Nephron progenitor cell (in vitro differentiated cells): ENCODE measurements at regions not wholly inside any gene's neighbourhood (a gene's known extent, or its start where the extent isn't known, plus 50 kb on each side); places are given as distances from the start of the nearest gene placed in this dataset.

Experiments
- DNase-seq: peaks from one replicate; pipeline ENCODE4 v3.0.0; 2021
- H3K27ac Mint-ChIP-seq: 2 replicates; pipeline ENCODE4 v1.8.0; 2021; ENCODE audit warnings: mild to moderate bottlenecking, moderate library complexity, mixed read lengths
- H3K27me3 Mint-ChIP-seq: 2 replicates; pipeline ENCODE4 v1.8.0; 2021; ENCODE audit warnings: mild to moderate bottlenecking, low read depth, mixed read lengths; ENCODE audit not compliant: poor library complexity
- H3K36me3 Mint-ChIP-seq: 2 replicates; pipeline ENCODE4 v1.8.0; 2021; ENCODE audit warnings: low read depth, mixed read lengths
- H3K4me1 Mint-ChIP-seq: 2 replicates; pipeline ENCODE4 v1.8.0; 2021; ENCODE audit warnings: mixed read lengths
- H3K4me3 Mint-ChIP-seq: 2 replicates; pipeline ENCODE4 v1.8.0; 2021; ENCODE audit warnings: mild to moderate bottlenecking, moderate library complexity, mixed read lengths
- H3K9me3 Mint-ChIP-seq: 2 replicates; pipeline ENCODE4 v1.8.0; 2021; ENCODE audit warnings: mild to moderate bottlenecking, moderate library complexity, mixed read lengths
- TF ChIP-seq, protein P1 (sequence below): fragments of 200-600 bp; sonication (generic); IDR thresholded peaks from 2 replicates; pipeline ENCODE4 v1.5.0; 2021; ENCODE audit warnings: antibody characterized with exemption

DNA sequence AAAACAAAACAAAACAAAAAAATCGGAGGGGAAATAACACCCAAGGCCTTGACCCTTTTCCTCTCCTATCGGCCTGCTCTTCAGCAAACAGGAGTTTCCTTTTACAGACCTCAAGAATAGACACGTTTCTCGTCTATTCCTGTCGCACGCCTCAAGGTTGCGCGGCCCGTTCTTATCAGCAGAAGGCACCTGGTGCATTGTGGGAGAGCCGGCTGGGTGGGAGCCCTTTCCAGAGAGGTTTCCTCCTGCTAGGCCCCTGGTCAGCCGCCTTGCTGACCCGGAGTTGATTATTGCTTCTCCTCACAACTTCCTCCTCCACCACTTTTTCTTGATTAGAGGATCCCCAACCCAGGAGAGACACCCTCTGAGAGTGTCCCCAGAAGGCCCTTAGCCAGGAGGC is 497.3 kb downstream of the MIAT start:
- H3K27me3 Mint-ChIP-seq = peaks cover 49% of the 10 kb centered on the region
- no peaks in the 10 kb centered on the region for H3K36me3 Mint-ChIP-seq
- peaks cover 18% of the 10 kb centered on the region for H3K9me3 Mint-ChIP-seq
- no peak overlapping the region for H3K4me3 Mint-ChIP-seq
- H3K27ac Mint-ChIP-seq = no peak overlapping the region
- TF ChIP-seq, protein P1, sequence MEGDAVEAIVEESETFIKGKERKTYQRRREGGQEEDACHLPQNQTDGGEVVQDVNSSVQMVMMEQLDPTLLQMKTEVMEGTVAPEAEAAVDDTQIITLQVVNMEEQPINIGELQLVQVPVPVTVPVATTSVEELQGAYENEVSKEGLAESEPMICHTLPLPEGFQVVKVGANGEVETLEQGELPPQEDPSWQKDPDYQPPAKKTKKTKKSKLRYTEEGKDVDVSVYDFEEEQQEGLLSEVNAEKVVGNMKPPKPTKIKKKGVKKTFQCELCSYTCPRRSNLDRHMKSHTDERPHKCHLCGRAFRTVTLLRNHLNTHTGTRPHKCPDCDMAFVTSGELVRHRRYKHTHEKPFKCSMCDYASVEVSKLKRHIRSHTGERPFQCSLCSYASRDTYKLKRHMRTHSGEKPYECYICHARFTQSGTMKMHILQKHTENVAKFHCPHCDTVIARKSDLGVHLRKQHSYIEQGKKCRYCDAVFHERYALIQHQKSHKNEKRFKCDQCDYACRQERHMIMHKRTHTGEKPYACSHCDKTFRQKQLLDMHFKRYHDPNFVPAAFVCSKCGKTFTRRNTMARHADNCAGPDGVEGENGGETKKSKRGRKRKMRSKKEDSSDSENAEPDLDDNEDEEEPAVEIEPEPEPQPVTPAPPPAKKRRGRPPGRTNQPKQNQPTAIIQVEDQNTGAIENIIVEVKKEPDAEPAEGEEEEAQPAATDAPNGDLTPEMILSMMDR = no peak
- no peak for DNase-seq
- H3K4me1 Mint-ChIP-seq = peaks cover 41% of the 10 kb centered on the region

DNA sequence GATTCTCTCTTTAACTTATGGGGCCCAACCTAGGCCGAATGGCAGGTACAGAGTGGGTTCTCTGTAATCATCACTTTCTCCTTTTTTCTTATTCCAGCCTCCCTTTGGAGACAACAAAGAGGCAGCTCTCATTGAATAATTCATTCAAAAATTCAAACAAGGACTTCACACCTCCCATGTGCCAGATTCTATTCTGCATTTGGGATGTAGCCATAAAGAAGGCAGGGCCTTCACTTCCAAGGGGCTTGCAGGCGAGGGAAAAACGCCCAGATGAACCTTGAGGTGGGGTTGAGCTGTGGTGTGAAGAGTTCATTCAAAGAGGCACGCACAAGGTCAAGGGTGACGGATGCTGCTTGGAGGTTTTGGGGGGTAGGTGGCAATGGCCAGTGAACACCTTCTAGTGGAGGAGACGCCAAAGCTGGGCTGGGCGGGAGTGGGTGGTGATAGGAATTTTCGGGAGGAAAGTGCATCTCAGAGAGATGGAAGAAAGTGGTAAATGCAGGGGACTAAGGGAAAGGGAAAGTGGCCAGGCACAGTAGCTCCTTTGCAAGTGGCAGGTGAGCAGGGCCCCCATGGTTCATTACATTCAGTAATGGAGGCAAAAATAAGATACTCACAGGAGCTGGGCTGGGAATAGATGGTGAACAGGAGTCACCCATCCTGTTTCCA is 499.6 kb downstream of the MIAT start:
- H3K4me3 Mint-ChIP-seq = no peak overlapping the region

DNA sequence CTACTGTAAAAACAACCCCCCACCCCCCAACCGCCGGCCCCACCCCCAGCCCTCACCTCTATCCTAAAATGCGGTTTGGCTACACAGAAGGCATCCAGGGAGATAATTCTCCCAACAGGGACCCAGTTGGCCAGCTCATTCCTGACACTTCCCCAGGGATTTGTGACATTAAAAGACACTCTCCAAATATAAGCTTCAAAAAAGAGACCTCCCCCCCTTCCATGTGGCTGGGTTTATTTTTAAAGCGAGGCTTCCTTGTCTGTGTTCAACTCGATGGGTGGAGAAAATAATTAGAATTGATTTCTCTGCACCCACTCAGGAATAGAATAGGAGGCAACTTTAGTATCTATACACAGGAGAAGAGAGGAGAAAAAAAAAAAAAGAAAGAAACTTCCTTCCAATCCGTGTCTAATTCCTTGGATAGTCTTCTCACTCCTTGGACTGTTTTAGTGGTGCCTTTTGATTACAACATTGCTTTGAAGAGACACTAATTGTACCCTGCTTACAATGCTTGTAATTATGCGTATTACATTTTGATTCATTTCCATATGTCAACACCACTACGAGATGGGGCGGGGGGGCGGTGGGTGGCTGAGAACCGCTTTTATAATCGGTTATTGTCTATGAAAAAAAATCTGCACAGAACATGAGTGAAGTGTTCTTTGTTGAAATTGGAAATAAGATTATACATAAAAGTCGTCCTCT is 500.4 kb downstream of the MIAT start:
- no peak for DNase-seq

More for the DNA sequence above, 499.6 kb downstream of the MIAT start:
- no peak overlapping the region for H3K27ac Mint-ChIP-seq
- H3K36me3 Mint-ChIP-seq = no peaks in the 10 kb centered on the region
- DNase-seq = no peak
- peaks cover 46% of the 10 kb centered on the region for H3K4me1 Mint-ChIP-seq
- H3K27me3 Mint-ChIP-seq = peaks cover 55% of the 10 kb centered on the region
- peaks cover 16% of the 10 kb centered on the region for H3K9me3 Mint-ChIP-seq
- TF ChIP-seq, protein P1 = no peak

DNA sequence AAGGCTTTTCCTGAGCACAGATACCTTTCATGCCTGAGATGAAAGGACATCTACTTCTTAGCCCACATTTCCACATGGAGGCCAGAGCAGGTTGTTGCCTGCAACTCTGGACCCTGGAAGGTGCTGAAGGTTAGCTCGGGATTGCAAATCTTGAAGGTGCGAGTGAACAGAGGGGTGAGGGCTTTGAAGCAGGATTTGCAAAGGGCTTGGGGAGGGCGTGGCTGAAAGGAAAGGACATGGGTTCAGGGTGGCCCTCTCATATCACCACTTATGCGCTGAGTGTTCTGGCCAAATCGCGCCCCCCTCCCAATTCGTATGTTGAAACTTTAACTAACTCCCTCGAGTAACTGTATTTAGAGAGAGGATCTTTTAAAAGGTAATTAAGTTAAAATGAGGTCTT is 501.6 kb downstream of the MIAT start:
- TF ChIP-seq, protein P1 = no peak
- H3K27ac Mint-ChIP-seq = no peak overlapping the region
- H3K27me3 Mint-ChIP-seq = peaks cover 71% of the 10 kb centered on the region
- no peaks in the 10 kb centered on the region for H3K9me3 Mint-ChIP-seq
- DNase-seq = no peak
- H3K36me3 Mint-ChIP-seq = no peaks in the 10 kb centered on the region
- H3K4me1 Mint-ChIP-seq = peaks cover 57% of the 10 kb centered on the region
- no peak overlapping the region for H3K4me3 Mint-ChIP-seq

More for the DNA sequence above, 500.4 kb downstream of the MIAT start:
- Mint-ChIP-seq H3K4me1 (peaks cover 46% of the 10 kb centered on the region), H3K36me3 (no peaks in the 10 kb centered on the region), H3K9me3 (peaks cover 8% of the 10 kb centered on the region), H3K27me3 (peaks cover 64% of the 10 kb centered on the region), H3K27ac (no peak overlapping the region), H3K4me3 (no peak overlapping the region)
- TF ChIP-seq, protein P1 = no peak

DNA sequence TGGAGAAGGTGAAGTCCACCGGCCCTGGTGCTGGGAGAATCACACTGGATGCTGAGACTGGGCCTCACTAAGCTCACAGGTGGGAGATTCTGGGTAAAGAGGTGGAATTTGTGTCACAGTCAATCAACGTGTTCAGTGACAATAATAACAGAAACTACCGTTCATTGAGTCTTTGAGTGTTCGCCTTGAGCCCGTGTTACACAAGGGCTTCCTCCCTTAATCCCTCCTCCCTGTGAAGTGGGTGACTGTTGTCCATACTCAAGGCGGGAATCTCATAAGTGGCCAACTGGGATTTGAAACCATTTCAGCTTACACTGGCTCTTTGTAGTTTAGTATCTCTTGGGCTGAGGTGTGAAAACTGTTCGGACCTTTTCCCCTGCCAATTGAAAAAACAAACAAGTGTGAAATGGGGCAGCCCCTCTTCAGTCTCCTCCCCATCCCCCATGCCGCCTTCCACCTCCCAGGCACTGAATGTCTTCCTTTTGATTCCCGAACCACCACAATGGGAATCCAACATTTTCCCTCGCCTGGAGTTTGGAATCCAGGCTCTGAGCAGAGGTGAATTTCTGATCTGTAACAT is 502.4 kb downstream of the MIAT start:
- DNase-seq = no peak
- H3K27me3 Mint-ChIP-seq = peaks cover 73% of the 10 kb centered on the region

More for the DNA sequence above, 502.4 kb downstream of the MIAT start:
- Mint-ChIP-seq H3K27ac (no peak overlapping the region), H3K4me1 (peaks cover 63% of the 10 kb centered on the region), H3K4me3 (no peak overlapping the region), H3K36me3 (no peaks in the 10 kb centered on the region), H3K9me3 (no peaks in the 10 kb centered on the region)
- TF ChIP-seq, protein P1 = no peak
